ENCODE measurements at regions not wholly inside any gene's neighbourhood (a gene's known extent, or its start where the extent isn't known, plus 50 kb on each side); places are given as distances from the start of the nearest gene placed in this dataset.
"Not testable (repeated sequence)": the region's sequence is repeated elsewhere in the genome, so short reads cannot be mapped to it uniquely, and the experiment has no call there.

GRCh38 chr11:95625164-95625900 lies 164.2 kb downstream of the FAM76B start:
- WGBS, 2 donors, result 63 to 66% methylated on average over 7 of the region's 7 CpGs
- intact Hi-C loops (cut with DNase I; ENCODE audit: low total_unique reads), result no loop called here
- no peak for TF ChIP-seq CTCF (IDR thresholded peaks at IDR 0.05)
- TF ChIP-seq POLR2A (IDR thresholded peaks at IDR 0.05), result no peak
- DNase-seq (ENCODE audit: low spot score in 2 of 2), result no peak
- H3K4me3 ChIP-seq (ENCODE audit: low read depth, poor library complexity, severe bottlenecking), result no peak overlapping the region

GRCh38 chr11:95616256-95616804 lies 173.3 kb downstream of the FAM76B start:
- intact Hi-C loops (cut with DNase I; ENCODE audit: low total_unique reads), result no loop called here
- no peak for TF ChIP-seq CTCF (IDR thresholded peaks at IDR 0.05)
- TF ChIP-seq POLR2A (IDR thresholded peaks at IDR 0.05), result no peak
- H3K4me3 ChIP-seq (ENCODE audit: low read depth, poor library complexity, severe bottlenecking), result no peak overlapping the region
- DNase-seq (ENCODE audit: low spot score in 2 of 2), result no peak
- 75 to 83% methylated on average over 1 of the region's 1 CpG for WGBS, 2 donors

GRCh38 chr11:95611827-95612226 lies 177.8 kb downstream of the FAM76B start:
- no peak overlapping the region for H3K4me3 ChIP-seq (ENCODE audit: low read depth, poor library complexity, severe bottlenecking)
- no peak for DNase-seq (ENCODE audit: low spot score in 2 of 2)
- TF ChIP-seq CTCF (IDR thresholded peaks at IDR 0.05) (no peak), POLR2A (IDR thresholded peaks at IDR 0.05) (no peak)
- intact Hi-C loops (cut with DNase I; ENCODE audit: low total_unique reads), result no loop called here

- H3K4me3 ChIP-seq (ENCODE audit: low read depth, poor library complexity, severe bottlenecking); DNase-seq (ENCODE audit: low spot score in 2 of 2); intact Hi-C loops (cut with DNase I; ENCODE audit: low total_unique reads): not testable (repeated sequence)
- WGBS, 2 donors, result 96 to 100% methylated on average over 5 of the region's 5 CpGs
Measured at GRCh38 chr11:95610185-95610584, 179.4 kb downstream of the FAM76B start.

GRCh38 chr11:95608093-95608492 lies 181.5 kb downstream of the FAM76B start:
- DNase-seq (ENCODE audit: low spot score in 2 of 2), result no peak
- 91 to 97% methylated on average over 1 of the region's 1 CpG for WGBS, 2 donors
- TF ChIP-seq CTCF (IDR thresholded peaks at IDR 0.05) (no peak), POLR2A (IDR thresholded peaks at IDR 0.05) (no peak)
- intact Hi-C loops (cut with DNase I; ENCODE audit: low total_unique reads), result no loop called here
- H3K4me3 ChIP-seq (ENCODE audit: low read depth, poor library complexity, severe bottlenecking), result no peak overlapping the region

- DNase-seq (ENCODE audit: low spot score in 2 of 2), result no peak
- H3K4me3 ChIP-seq (ENCODE audit: low read depth, poor library complexity, severe bottlenecking), result no peak overlapping the region
- intact Hi-C loops (cut with DNase I; ENCODE audit: low total_unique reads), result no loop called here
- TF ChIP-seq POLR2A (IDR thresholded peaks at IDR 0.05) (no peak), CTCF (IDR thresholded peaks at IDR 0.05) (no peak)
- 89 to 94% methylated on average over 3 of the region's 3 CpGs for WGBS, 2 donors
Measured at GRCh38 chr11:95606824-95607223, 182.8 kb downstream of the FAM76B start.

Measured in lower leg skin (tissue), 4 donors.